Motor neuron (in vitro differentiated cells): ENCODE measurements at regions not wholly inside any gene's neighbourhood (a gene's known extent, or its start where the extent isn't known, plus 50 kb on each side); places are given as distances from the start of the nearest gene placed in this dataset.
A peak's percentile ranks its signal among the peaks of the same experiment; 100 is the strongest.
"Not testable (repeated sequence)": the region's sequence is repeated elsewhere in the genome, so short reads cannot be mapped to it uniquely, and the experiment has no call there.

Source experiments
- ATAC-seq, 8 experiments: fragments of 200-7000 bp; cut with Tn5 transposase; replicated peaks in 6 of 8; 2 replicates each; pipeline ENCODE4 v1.8.0; 2021; ENCODE audit warnings: mild to moderate bottlenecking in 8 of 8, moderate library complexity in 8 of 8
- H3K27ac ChIP-seq, 2 donors: fragments of 250-450 bp; sonication (Bioruptor Pico); 2 replicates each; pipeline ENCODE4 v1.9.0; 2021; ENCODE audit warnings: antibody characterized with exemption in 2 of 2, mild to moderate bottlenecking in 2 of 2, moderate library complexity in 1 of 2
- H3K4me1 ChIP-seq, 2 donors: fragments of 250-450 bp; sonication (Bioruptor Pico); replicated peaks in 1 of 2; 2 replicates each; pipeline ENCODE4 v1.6.1; 2021; ENCODE audit warnings: antibody characterized with exemption in 2 of 2, mild to moderate bottlenecking in 2 of 2, moderate library complexity in 1 of 2
- H3K4me3 ChIP-seq, 5 donors: fragments of 250-450 bp; sonication (Bioruptor Pico); 2 replicates each; pipeline ENCODE4 v1.9.0; 2021; ENCODE audit warnings: antibody characterized with exemption in 5 of 5, mild to moderate bottlenecking in 5 of 5, moderate library complexity in 4 of 5
- WGBS, 10 experiments: fragments of 450-650 bp; shearing (Covaris generic); methylation state at CpG; one replicate each; pipeline ENCODE4 v1.0.0; 2022; 5-methylcytosine and 5-hydroxymethylcytosine counted together
- in situ Hi-C, 9 experiments: fragments of 400-800 bp; cut with MboI; loops; one replicate each; pipeline ENCODE4 v1.15.0; 2021; ENCODE audit warnings: low sequenced_read_pairs in 9 of 9, low pct_unique_long_range_greater_than_20kb in 2 of 9; ENCODE audit not compliant: unreplicated experiment in 9 of 9

GRCh38 chr14:37810094-37810801, 214.8 kb downstream of the TTC6 start:
- no peak for ATAC-seq
- WGBS, 10 experiments, result 29 to 88% (median 62%) methylated on average over 1 to 4 of the region's 4 CpGs
- in situ Hi-C loops, result no loop called here
- Histone ChIP-seq H3K4me1 (peaks cover 0 to 14% of the 10 kb centered on the region in 2 donors), H3K4me3 (no peak overlapping the region), H3K27ac (no peak overlapping the region)

GRCh38 chr14:37813732-37814131, 218.3 kb downstream of the TTC6 start:
- in situ Hi-C loops, result no loop called here
- H3K4me3 ChIP-seq, result no peak overlapping the region
- H3K4me1 ChIP-seq, result peaks cover 0 to 14% of the 10 kb centered on the region in 2 donors
- ATAC-seq, result peak in 1 of 8 experiments; percentile 78
- H3K27ac ChIP-seq, result no peak overlapping the region

- in situ Hi-C loops, result no loop called here
- 50 to 100% (median 93%) methylated on average over 1 of the region's 1 CpG; no CpG with 5 or more reads in 4 of the 10 experiments for WGBS, 10 experiments
- ATAC-seq, result peak in 3 of 8 experiments; percentile 30 to 60 (median 42)
Observed at GRCh38 chr14:37816135-37816534, 220.7 kb downstream of the TTC6 start.

GRCh38 chr14:37816743-37817295, 221.4 kb downstream of the TTC6 start:
- no peak for ATAC-seq
- Histone ChIP-seq H3K4me3 (no peak overlapping the region), H3K4me1 (no peaks in the 10 kb centered on the region), H3K27ac (no peak overlapping the region)
- in situ Hi-C loops, result no loop called here
- WGBS, 10 experiments, result 33 to 100% (median 85%) methylated on average over 1 to 4 of the region's 4 CpGs; no CpG with 5 or more reads in 1 of the 10 experiments

More at GRCh38 chr14:37816135-37816534, 220.7 kb downstream of the TTC6 start:
- peaks cover 0 to 6% of the 10 kb centered on the region in 2 donors for H3K4me1 ChIP-seq
- no peak overlapping the region for H3K4me3 ChIP-seq
- H3K27ac ChIP-seq, result no peak overlapping the region

- in situ Hi-C loops, result no loop called here
- whole genome bisulfite sequencing, 10 experiments, result 8 to 78% (median 53%) methylated on average over 2 to 8 of the region's 8 CpGs
- H3K27ac ChIP-seq, result no peak overlapping the region
- H3K4me1 ChIP-seq, result no peaks in the 10 kb centered on the region
- H3K4me3 ChIP-seq, result no peak overlapping the region
- ATAC-seq, result peak in 3 of 8 experiments; percentile 51 to 86 (median 73)
Observed at GRCh38 chr14:37819155-37820015, 224.0 kb downstream of the TTC6 start.

- H3K27ac ChIP-seq, in situ Hi-C loops, H3K4me1 ChIP-seq, ATAC-seq, H3K4me3 ChIP-seq: not testable (repeated sequence)
Observed at GRCh38 chr14:37820810-37821209, 225.4 kb downstream of the TTC6 start.

- Histone ChIP-seq H3K4me1 (no peaks in the 10 kb centered on the region), H3K4me3 (no peak overlapping the region), H3K27ac (no peak overlapping the region)
- ATAC-seq, result peak in 7 of 8 experiments; percentile 56 to 94 (median 89)
- WGBS, 10 experiments, result 8 to 50% (median 22%) methylated on average over 1 to 3 of the region's 3 CpGs
- in situ Hi-C loops, result no loop called here
Observed at GRCh38 chr14:37824939-37825712, 229.7 kb downstream of the TTC6 start.

- in situ Hi-C loops, result no loop called here
- WGBS, 10 experiments, result 0 to 90% (median 60%) methylated on average over 1 of the region's 1 CpG; no CpG with 5 or more reads in 3 of the 10 experiments
- Histone ChIP-seq H3K4me3 (no peak overlapping the region), H3K4me1 (no peaks in the 10 kb centered on the region), H3K27ac (no peak overlapping the region)
- no peak for ATAC-seq
Observed at GRCh38 chr14:37826869-37827268, 231.4 kb downstream of the TTC6 start.

GRCh38 chr14:37830271-37830670, 234.8 kb downstream of the TTC6 start:
- no peaks in the 10 kb centered on the region for H3K4me1 ChIP-seq
- H3K4me3 ChIP-seq, result no peak overlapping the region
- in situ Hi-C loops, result no loop called here
- no peak for ATAC-seq
- H3K27ac ChIP-seq, result no peak overlapping the region

- H3K27ac ChIP-seq, result no peak overlapping the region
- 0 to 49% (median 24%) methylated on average over 1 of the region's 1 CpG; no CpG with 5 or more reads in 2 of the 10 experiments for WGBS, 10 experiments
- H3K4me1 ChIP-seq, result no peaks in the 10 kb centered on the region
- no peak for ATAC-seq
- in situ Hi-C loops, result no loop called here
- H3K4me3 ChIP-seq, result no peak overlapping the region
Observed at GRCh38 chr14:37834275-37834674, 238.8 kb downstream of the TTC6 start.

GRCh38 chr14:37838778-37839177, 243.3 kb downstream of the TTC6 start:
- WGBS, 10 experiments, result 0 to 100% (median 59%) methylated on average over 1 to 4 of the region's 5 CpGs; no CpG with 5 or more reads in 1 of the 10 experiments
- in situ Hi-C loops, ATAC-seq, H3K4me3 ChIP-seq, H3K4me1 ChIP-seq, H3K27ac ChIP-seq: not testable (repeated sequence)

GRCh38 chr14:37841039-37841438, 245.6 kb downstream of the TTC6 start:
- H3K27ac ChIP-seq, H3K4me3 ChIP-seq, in situ Hi-C loops, ATAC-seq, H3K4me1 ChIP-seq: not testable (repeated sequence)
- 20 to 100% (median 80%) methylated on average over 1 to 3 of the region's 4 CpGs; no CpG with 5 or more reads in 3 of the 10 experiments for WGBS, 10 experiments

- in situ Hi-C loops, result no loop called here
- H3K4me1 ChIP-seq, result no peaks in the 10 kb centered on the region
- ATAC-seq, result no peak
- no peak overlapping the region for H3K27ac ChIP-seq
- WGBS, 10 experiments, result 12 to 95% (median 50%) methylated on average over 2 to 3 of the region's 3 CpGs; no CpG with 5 or more reads in 1 of the 10 experiments
- H3K4me3 ChIP-seq, result no peak overlapping the region
Observed at GRCh38 chr14:37842106-37842505, 246.7 kb downstream of the TTC6 start.
